ENCODE measurements at regions not wholly inside any gene's neighbourhood (a gene's known extent, or its start where the extent isn't known, plus 50 kb on each side); places are given as distances from the start of the nearest gene placed in this dataset.

GRCh38 chr10:128322950-128323349 lies 196.7 kb upstream of the MKI67 start:
- no peak for DNase-seq (ENCODE audit: low read depth)
- no peak for TF ChIP-seq CTCF (conservative IDR thresholded peaks at IDR 0.05; ENCODE audit: low read depth, low read length)
- no peak overlapping the region for H3K4me3 ChIP-seq (ENCODE audit: low read length)

- no peak for TF ChIP-seq CTCF (conservative IDR thresholded peaks at IDR 0.05; ENCODE audit: low read depth, low read length)
These were observed 198.0 kb upstream of the MKI67 start for GRCh38 chr10:128324058-128324827.

GRCh38 chr10:128325788-128326187 lies 199.6 kb upstream of the MKI67 start:
- no peak overlapping the region for H3K4me3 ChIP-seq (ENCODE audit: low read length)
- TF ChIP-seq CTCF (conservative IDR thresholded peaks at IDR 0.05; ENCODE audit: low read depth, low read length), result no peak
- DNase-seq (ENCODE audit: low read depth), result no peak

More at GRCh38 chr10:128324058-128324827, 198.0 kb upstream of the MKI67 start:
- DNase-seq (ENCODE audit: low read depth), result no peak
- no peak overlapping the region for H3K4me3 ChIP-seq (ENCODE audit: low read length)

- DNase-seq (ENCODE audit: low read depth), result no peak
- no peak overlapping the region for H3K4me3 ChIP-seq (ENCODE audit: low read length)
- TF ChIP-seq CTCF (conservative IDR thresholded peaks at IDR 0.05; ENCODE audit: low read depth, low read length), result no peak
These were observed 200.0 kb upstream of the MKI67 start for GRCh38 chr10:128326251-128326650.

- no peak for DNase-seq (ENCODE audit: low read depth)
- TF ChIP-seq CTCF (conservative IDR thresholded peaks at IDR 0.05; ENCODE audit: low read depth, low read length), result no peak
- H3K4me3 ChIP-seq (ENCODE audit: low read length), result no peak overlapping the region
These were observed 200.6 kb upstream of the MKI67 start for GRCh38 chr10:128326851-128327250.

- DNase-seq (ENCODE audit: low read depth), result no peak
- no peak for TF ChIP-seq CTCF (conservative IDR thresholded peaks at IDR 0.05; ENCODE audit: low read depth, low read length)
- no peak overlapping the region for H3K4me3 ChIP-seq (ENCODE audit: low read length)
These were observed 210.2 kb upstream of the MKI67 start for GRCh38 chr10:128336401-128336800.

- no peak for TF ChIP-seq CTCF (conservative IDR thresholded peaks at IDR 0.05; ENCODE audit: low read depth, low read length)
- H3K4me3 ChIP-seq (ENCODE audit: low read length), result no peak overlapping the region
- DNase-seq (ENCODE audit: low read depth), result no peak
These were observed 211.7 kb upstream of the MKI67 start for GRCh38 chr10:128337860-128338378.
